ENCODE measurements at regions not wholly inside any gene's neighbourhood (a gene's known extent, or its start where the extent isn't known, plus 50 kb on each side); places are given as distances from the start of the nearest gene placed in this dataset.
"Not testable (repeated sequence)": the region's sequence is repeated elsewhere in the genome, so short reads cannot be mapped to it uniquely, and the experiment has no call there.

GRCh38 chr1:65538086-65538485 lies 117.6 kb downstream of the LEPR start:
- H3K4me3 ChIP-seq (ENCODE audit: low read length): no peak overlapping the region
- H3K9ac ChIP-seq (ENCODE audit: low read length): no peak overlapping the region
- H3K4me1 ChIP-seq (ENCODE audit: low read length): no peaks in the 10 kb centered on the region
- no peaks in the 10 kb centered on the region for H3K36me3 ChIP-seq (ENCODE audit: insufficient read depth, low read length)
- no peaks in the 10 kb centered on the region for H3K9me2 ChIP-seq (replicated peaks; ENCODE audit: insufficient read depth, low read length)
- H4K20me1 ChIP-seq (ENCODE audit: insufficient read depth, low read depth, low read length): no peaks in the 10 kb centered on the region
- no peaks in the 10 kb centered on the region for H3K27me3 ChIP-seq (ENCODE audit: low read length)
- H3K27ac ChIP-seq (ENCODE audit: low read length): no peak overlapping the region
- DNase-seq: no peak
- H2AFZ ChIP-seq (ENCODE audit: low read length): no peak overlapping the region
- no peaks in the 10 kb centered on the region for H3K79me2 ChIP-seq (ENCODE audit: low read length)
- no peak overlapping the region for H3K4me2 ChIP-seq (ENCODE audit: low read depth, low read length, poor library complexity, severe bottlenecking)
- no peaks in the 10 kb centered on the region for H3K9me3 ChIP-seq (ENCODE audit: low read length)

- DNase-seq: no peak
- no peaks in the 10 kb centered on the region for H3K9me3 ChIP-seq (ENCODE audit: low read length)
- H3K27ac ChIP-seq (ENCODE audit: low read length): no peak overlapping the region
- H3K4me3 ChIP-seq (ENCODE audit: low read length): no peak overlapping the region
- no peak overlapping the region for H2AFZ ChIP-seq (ENCODE audit: low read length)
- no peak overlapping the region for H3K4me2 ChIP-seq (ENCODE audit: low read depth, low read length, poor library complexity, severe bottlenecking)
- H3K4me1 ChIP-seq (ENCODE audit: low read length): no peaks in the 10 kb centered on the region
- no peaks in the 10 kb centered on the region for H3K36me3 ChIP-seq (ENCODE audit: insufficient read depth, low read length)
- H3K27me3 ChIP-seq (ENCODE audit: low read length): no peaks in the 10 kb centered on the region
- H3K9me2 ChIP-seq (replicated peaks; ENCODE audit: insufficient read depth, low read length): no peaks in the 10 kb centered on the region
- no peaks in the 10 kb centered on the region for H3K79me2 ChIP-seq (ENCODE audit: low read length)
- H3K9ac ChIP-seq (ENCODE audit: low read length): no peak overlapping the region
- H4K20me1 ChIP-seq (ENCODE audit: insufficient read depth, low read depth, low read length): no peaks in the 10 kb centered on the region
Measured at GRCh38 chr1:65538664-65539063, 118.2 kb downstream of the LEPR start.

GRCh38 chr1:65539266-65540131 lies 119.0 kb downstream of the LEPR start:
- Histone ChIP-seq H3K9me3 (ENCODE audit: low read length) (no peaks in the 10 kb centered on the region), H4K20me1 (ENCODE audit: insufficient read depth, low read depth, low read length) (no peaks in the 10 kb centered on the region), H3K27ac (ENCODE audit: low read length) (no peak overlapping the region), H2AFZ (ENCODE audit: low read length) (no peak overlapping the region), H3K4me2 (ENCODE audit: low read depth, low read length, poor library complexity, severe bottlenecking) (no peak overlapping the region), H3K79me2 (ENCODE audit: low read length) (no peaks in the 10 kb centered on the region), H3K9ac (ENCODE audit: low read length) (no peak overlapping the region), H3K9me2 (replicated peaks; ENCODE audit: insufficient read depth, low read length) (no peaks in the 10 kb centered on the region), H3K27me3 (ENCODE audit: low read length) (no peaks in the 10 kb centered on the region), H3K4me1 (ENCODE audit: low read length) (no peaks in the 10 kb centered on the region), H3K36me3 (ENCODE audit: insufficient read depth, low read length) (no peaks in the 10 kb centered on the region), H3K4me3 (ENCODE audit: low read length) (no peak overlapping the region)
- DNase-seq: no peak

- Histone ChIP-seq H3K9me3 (ENCODE audit: low read length) (no peaks in the 10 kb centered on the region), H3K4me2 (ENCODE audit: low read depth, low read length, poor library complexity, severe bottlenecking) (no peak overlapping the region), H3K36me3 (ENCODE audit: insufficient read depth, low read length) (no peaks in the 10 kb centered on the region), H3K27me3 (ENCODE audit: low read length) (no peaks in the 10 kb centered on the region), H3K4me1 (ENCODE audit: low read length) (no peaks in the 10 kb centered on the region), H3K9me2 (replicated peaks; ENCODE audit: insufficient read depth, low read length) (no peaks in the 10 kb centered on the region), H3K79me2 (ENCODE audit: low read length) (no peaks in the 10 kb centered on the region), H3K27ac (ENCODE audit: low read length) (no peak overlapping the region), H2AFZ (ENCODE audit: low read length) (no peak overlapping the region), H3K4me3 (ENCODE audit: low read length) (no peak overlapping the region), H3K9ac (ENCODE audit: low read length) (no peak overlapping the region), H4K20me1 (ENCODE audit: insufficient read depth, low read depth, low read length) (no peaks in the 10 kb centered on the region)
- no peak for DNase-seq
Measured at GRCh38 chr1:65541161-65541560, 120.7 kb downstream of the LEPR start.

- H3K27me3 ChIP-seq (ENCODE audit: low read length): no peaks in the 10 kb centered on the region
- no peak overlapping the region for H3K9ac ChIP-seq (ENCODE audit: low read length)
- no peaks in the 10 kb centered on the region for H3K9me3 ChIP-seq (ENCODE audit: low read length)
- no peak overlapping the region for H3K4me3 ChIP-seq (ENCODE audit: low read length)
- no peaks in the 10 kb centered on the region for H3K9me2 ChIP-seq (replicated peaks; ENCODE audit: insufficient read depth, low read length)
- no peaks in the 10 kb centered on the region for H3K4me1 ChIP-seq (ENCODE audit: low read length)
- H2AFZ ChIP-seq (ENCODE audit: low read length): no peak overlapping the region
- no peak overlapping the region for H3K4me2 ChIP-seq (ENCODE audit: low read depth, low read length, poor library complexity, severe bottlenecking)
- H3K27ac ChIP-seq (ENCODE audit: low read length): no peak overlapping the region
- no peaks in the 10 kb centered on the region for H3K79me2 ChIP-seq (ENCODE audit: low read length)
- DNase-seq: no peak
- no peaks in the 10 kb centered on the region for H3K36me3 ChIP-seq (ENCODE audit: insufficient read depth, low read length)
- no peaks in the 10 kb centered on the region for H4K20me1 ChIP-seq (ENCODE audit: insufficient read depth, low read depth, low read length)
Measured at GRCh38 chr1:65541865-65542264, 121.4 kb downstream of the LEPR start.

DNA sequence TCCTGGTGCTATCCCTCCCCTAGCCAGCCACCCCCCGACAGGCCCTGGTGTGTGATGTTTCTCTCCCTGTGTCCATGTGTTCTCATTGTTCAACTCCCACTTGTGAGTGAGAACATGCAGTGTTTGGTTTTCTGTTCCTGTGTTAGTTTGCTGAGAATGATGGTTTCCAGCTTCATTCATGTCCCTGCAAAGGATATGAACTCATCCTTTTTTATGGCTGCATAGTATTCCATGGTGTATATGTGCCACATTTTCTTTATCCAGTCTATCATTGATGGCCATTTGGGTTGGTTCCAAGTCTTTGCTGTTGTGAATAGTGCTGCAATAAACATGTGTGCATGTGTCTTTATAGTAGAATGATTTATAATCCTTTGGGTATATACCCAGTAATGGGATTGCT lies 122.1 kb downstream of the LEPR start:
- not testable (repeated sequence) for H3K79me2 ChIP-seq (ENCODE audit: low read length); H4K20me1 ChIP-seq (ENCODE audit: insufficient read depth, low read depth, low read length); H3K9ac ChIP-seq (ENCODE audit: low read length); H3K9me2 ChIP-seq (replicated peaks; ENCODE audit: insufficient read depth, low read length); H3K9me3 ChIP-seq (ENCODE audit: low read length); H3K4me3 ChIP-seq (ENCODE audit: low read length); H3K4me2 ChIP-seq (ENCODE audit: low read depth, low read length, poor library complexity, severe bottlenecking); H2AFZ ChIP-seq (ENCODE audit: low read length); H3K27me3 ChIP-seq (ENCODE audit: low read length); H3K36me3 ChIP-seq (ENCODE audit: insufficient read depth, low read length); H3K27ac ChIP-seq (ENCODE audit: low read length); H3K4me1 ChIP-seq (ENCODE audit: low read length); DNase-seq

DNA sequence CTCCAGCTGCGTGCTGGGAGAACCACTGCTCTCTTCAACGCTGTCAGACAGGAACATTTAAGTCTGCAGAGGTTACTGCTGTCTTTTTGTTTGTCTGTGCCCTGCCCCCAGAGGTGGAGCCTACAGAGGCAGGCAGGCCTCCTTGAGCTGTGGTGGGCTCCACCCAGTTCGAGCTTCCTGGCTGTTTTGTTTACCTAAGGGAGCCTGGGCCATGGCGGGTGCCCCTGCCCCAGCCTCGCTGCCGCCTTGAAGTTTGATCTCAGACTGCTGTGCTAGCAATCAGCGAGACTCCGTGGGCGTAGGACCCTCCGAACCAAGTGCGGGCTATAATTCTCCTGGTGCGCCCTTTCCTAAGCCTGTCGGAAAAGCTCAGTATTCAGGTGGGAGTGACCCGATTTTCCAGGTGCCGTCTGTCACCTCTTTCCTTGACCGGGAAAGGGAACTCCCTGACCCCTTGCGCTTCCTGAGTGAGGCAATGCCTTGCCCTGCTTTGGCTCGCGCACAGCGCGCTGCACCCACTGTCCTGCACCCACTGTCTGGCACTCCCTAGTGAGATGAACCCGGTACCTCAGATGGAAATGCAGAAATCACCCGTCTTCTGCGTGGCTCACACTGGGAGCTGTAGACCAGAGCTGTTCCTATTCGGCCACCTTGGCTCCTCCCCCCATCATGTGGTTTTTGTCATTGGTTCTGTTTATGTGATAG lies 130.0 kb downstream of the LEPR start:
- not testable (repeated sequence) for H3K27me3 ChIP-seq (ENCODE audit: low read length); H3K27ac ChIP-seq (ENCODE audit: low read length); H4K20me1 ChIP-seq (ENCODE audit: insufficient read depth, low read depth, low read length); H3K4me3 ChIP-seq (ENCODE audit: low read length); H3K4me2 ChIP-seq (ENCODE audit: low read depth, low read length, poor library complexity, severe bottlenecking); DNase-seq; H3K9me3 ChIP-seq (ENCODE audit: low read length); H3K9ac ChIP-seq (ENCODE audit: low read length); H3K9me2 ChIP-seq (replicated peaks; ENCODE audit: insufficient read depth, low read length); H3K79me2 ChIP-seq (ENCODE audit: low read length); H3K36me3 ChIP-seq (ENCODE audit: insufficient read depth, low read length); H2AFZ ChIP-seq (ENCODE audit: low read length); H3K4me1 ChIP-seq (ENCODE audit: low read length)

- H3K4me2 ChIP-seq (ENCODE audit: low read depth, low read length, poor library complexity, severe bottlenecking); H3K9me2 ChIP-seq (replicated peaks; ENCODE audit: insufficient read depth, low read length); H3K4me1 ChIP-seq (ENCODE audit: low read length); H3K9me3 ChIP-seq (ENCODE audit: low read length); H4K20me1 ChIP-seq (ENCODE audit: insufficient read depth, low read depth, low read length); H3K27ac ChIP-seq (ENCODE audit: low read length); H3K4me3 ChIP-seq (ENCODE audit: low read length); H3K36me3 ChIP-seq (ENCODE audit: insufficient read depth, low read length); H3K27me3 ChIP-seq (ENCODE audit: low read length); H2AFZ ChIP-seq (ENCODE audit: low read length); DNase-seq; H3K9ac ChIP-seq (ENCODE audit: low read length); H3K79me2 ChIP-seq (ENCODE audit: low read length): not testable (repeated sequence)
Measured at GRCh38 chr1:65552484-65552883, 132.0 kb downstream of the LEPR start.

Data from Karpas-422 (cell line).